Endothelial cell of umbilical vein (primary cell): ENCODE measurements at regions not wholly inside any gene's neighbourhood (a gene's known extent, or its start where the extent isn't known, plus 50 kb on each side); places are given as distances from the start of the nearest gene placed in this dataset.

Experiments
- CTCF ChIP-seq, 2 donors: IDR thresholded peaks; 1 replicate in 1 of 2; 2 replicates in 1 of 2; pipeline ENCODE4 v1.5.1; 2011; ENCODE audit warnings: low read length in 2 of 2, mild to moderate bottlenecking in 2 of 2, moderate library complexity in 2 of 2, control low read depth in 1 of 2, inconsistent platforms in 1 of 2, low read depth in 1 of 2; ENCODE audit not compliant: insufficient read depth in 1 of 2; ENCODE audit errors: extremely low read depth in 1 of 2
- EZH2 ChIP-seq: IDR thresholded peaks from 2 replicates; pipeline ENCODE4 v1.6.1; 2012; ENCODE audit warnings: borderline replicate concordance, low read depth, mild to moderate bottlenecking, moderate library complexity, low read length, inconsistent platforms; ENCODE audit not compliant: severe bottlenecking

GRCh38 chr9:88230612-88231011 lies 92.3 kb upstream of the SPATA31C2 start:
- TF ChIP-seq EZH2, result no peak
- TF ChIP-seq CTCF (IDR thresholded peaks at IDR 0.05; ENCODE audit: extremely low read depth in 1 of 2, insufficient read depth in 1 of 2, low read depth in 1 of 2, low read length in 2 of 2), result no peak
